Fibroblast of lung (primary cell): ENCODE measurements at regions not wholly inside any gene's neighbourhood (a gene's known extent, or its start where the extent isn't known, plus 50 kb on each side); places are given as distances from the start of the nearest gene placed in this dataset.

Source experiments
- CTCF ChIP-seq, 2 donors: IDR thresholded peaks in 1 of 2; conservative IDR thresholded peaks in 1 of 2; 1 replicate in 1 of 2; 2 replicates in 1 of 2; pipeline ENCODE4 v1.5.1; 2011 to 2012; ENCODE audit warnings: low read length in 2 of 2, control low read depth in 1 of 2, inconsistent platforms in 1 of 2, low read depth in 1 of 2, mild to moderate bottlenecking in 1 of 2
- EZH2 ChIP-seq: IDR thresholded peaks from 2 replicates; pipeline ENCODE4 v1.5.1; 2012; ENCODE audit warnings: low read length, control low read depth, mild to moderate bottlenecking; ENCODE audit errors: missing control alignments

GRCh38 chr16:10256784-10257641 is 74.8 kb upstream of the GRIN2A start:
- peak; percentile 60 to 87 for TF ChIP-seq CTCF (conservative IDR thresholded peaks at IDR 0.05 in 1 of 2, IDR thresholded peaks at IDR 0.05 in 1 of 2; ENCODE audit: low read depth in 1 of 2, low read length in 2 of 2)
- TF ChIP-seq EZH2: no peak
